T-helper 9 cell (primary cell): ENCODE measurements at regions not wholly inside any gene's neighbourhood (a gene's known extent, or its start where the extent isn't known, plus 50 kb on each side); places are given as distances from the start of the nearest gene placed in this dataset.
"Not testable (repeated sequence)": the region's sequence is repeated elsewhere in the genome, so short reads cannot be mapped to it uniquely, and the experiment has no call there.

Source experiments
- DNase-seq: peaks from one replicate; pipeline ENCODE4 v3.0.0-alpha.2; 2020

DNA sequence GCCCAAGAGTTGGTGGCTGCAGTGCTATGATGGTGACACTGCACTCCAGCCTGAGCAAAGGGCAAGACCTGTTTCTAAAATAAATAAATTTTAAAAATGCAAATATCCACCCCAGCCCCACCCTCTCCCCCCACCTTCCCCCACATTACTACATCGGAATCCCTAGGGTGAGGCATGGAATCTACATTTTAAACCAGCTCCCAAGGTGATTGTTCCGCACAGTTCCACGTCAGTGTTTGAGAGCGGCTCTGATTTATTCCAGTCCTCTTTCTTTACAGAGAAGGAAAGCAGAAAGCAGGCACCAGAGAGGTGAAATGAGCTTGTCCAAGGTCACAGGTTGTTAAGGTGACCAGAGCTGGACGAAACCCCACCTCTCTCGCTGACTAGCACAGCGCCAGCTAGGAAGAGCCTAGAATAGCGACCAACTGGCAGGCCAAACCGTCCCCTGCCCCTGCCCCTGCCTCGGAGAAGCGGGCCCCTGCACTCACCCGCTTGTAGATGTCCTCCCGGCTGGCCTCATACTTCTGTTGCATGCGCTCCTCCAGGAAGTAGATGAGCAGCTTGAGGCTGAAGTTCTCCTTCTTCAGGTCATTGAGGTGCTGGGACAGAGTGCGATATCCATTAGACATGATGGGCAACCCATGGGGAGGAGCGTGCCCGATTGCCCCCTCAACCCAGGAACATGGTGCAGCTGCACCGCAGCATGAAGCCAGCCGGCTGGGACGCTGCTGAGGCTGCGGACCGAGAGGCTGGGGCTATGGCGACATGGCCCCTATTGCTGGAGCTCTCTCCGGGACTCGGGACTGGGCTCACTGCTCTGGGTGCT, 103.7 kb upstream of the NBPF26 start:
- not testable (repeated sequence) for DNase-seq

DNA sequence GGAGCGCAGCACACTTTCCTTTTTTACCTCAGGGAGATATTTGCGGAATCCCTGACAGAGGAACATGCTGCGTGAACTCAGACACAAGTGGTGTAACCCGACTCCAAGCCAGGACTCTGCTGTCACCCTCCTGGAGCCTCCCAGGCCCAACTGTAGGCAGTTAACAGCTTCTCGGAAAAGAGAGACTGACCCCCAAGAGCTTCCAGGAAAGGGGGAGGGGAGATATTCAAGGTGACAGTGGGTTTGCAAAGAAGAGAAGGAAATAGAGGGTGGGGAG, 103.1 kb upstream of the NBPF26 start:
- DNase-seq: not testable (repeated sequence)

DNA sequence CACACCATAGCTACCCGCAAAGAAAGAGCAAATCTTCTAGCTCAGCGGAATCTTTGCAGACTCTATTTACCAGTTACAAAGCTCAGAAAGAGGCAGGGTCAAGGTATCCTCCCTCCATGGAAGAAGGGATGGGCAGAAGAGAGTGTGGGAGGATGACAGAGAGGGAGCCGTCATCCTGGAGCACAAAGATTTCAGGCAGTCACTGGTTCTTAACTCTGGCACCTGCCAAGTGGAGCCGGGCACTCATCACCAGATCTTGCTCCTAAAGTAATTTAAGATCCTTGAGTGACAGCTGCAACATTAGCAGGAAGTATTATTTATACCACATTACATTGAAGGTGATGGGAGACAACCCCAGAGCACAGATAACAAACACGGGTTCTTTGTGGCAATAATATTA, 102.5 kb upstream of the NBPF26 start:
- DNase-seq: not testable (repeated sequence)

DNA sequence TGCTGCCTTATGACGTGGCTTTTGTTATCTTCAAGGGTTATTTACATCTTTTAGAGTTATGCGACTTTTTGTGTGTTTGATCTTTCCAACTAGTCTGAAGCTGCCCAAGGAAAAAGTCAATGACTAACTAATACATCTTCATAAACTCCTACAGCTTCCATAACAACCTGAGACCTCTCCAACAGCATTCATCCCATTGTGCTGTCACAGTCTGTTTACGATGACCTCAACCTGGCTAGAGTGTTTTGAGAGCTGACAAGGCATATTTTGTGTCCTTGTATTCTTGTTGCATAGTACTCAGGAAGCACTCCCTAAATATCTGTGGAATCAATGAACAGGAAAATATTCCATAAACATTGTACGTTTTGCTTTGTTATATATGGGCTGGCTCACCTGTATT, 100.2 kb upstream of the NBPF26 start:
- not testable (repeated sequence) for DNase-seq

DNA sequence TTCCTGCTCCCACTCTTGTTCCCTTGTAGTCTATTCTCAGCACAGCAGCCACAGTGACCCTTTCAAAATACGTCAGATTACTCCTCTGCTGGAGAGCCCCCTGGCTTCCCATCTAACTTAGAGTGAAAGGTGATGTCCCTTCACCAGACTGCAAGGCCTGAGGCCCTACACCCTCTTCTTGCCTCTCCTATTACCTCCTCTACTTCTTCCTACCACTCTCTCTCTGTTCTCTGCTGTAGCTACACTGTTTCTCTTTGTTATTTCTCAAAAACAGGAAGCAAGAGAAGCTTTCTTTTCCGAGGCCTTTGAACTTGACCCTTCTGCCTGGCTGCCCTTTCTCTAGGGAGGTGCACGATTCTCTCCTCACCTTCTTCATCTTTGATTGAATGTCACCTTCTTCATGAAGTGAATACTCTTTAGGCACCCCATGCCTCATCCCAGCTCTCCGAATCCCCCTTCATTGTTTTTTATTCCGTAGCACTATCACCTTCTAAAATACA, 99.1 kb upstream of the NBPF26 start:
- DNase-seq: not testable (repeated sequence)

DNA sequence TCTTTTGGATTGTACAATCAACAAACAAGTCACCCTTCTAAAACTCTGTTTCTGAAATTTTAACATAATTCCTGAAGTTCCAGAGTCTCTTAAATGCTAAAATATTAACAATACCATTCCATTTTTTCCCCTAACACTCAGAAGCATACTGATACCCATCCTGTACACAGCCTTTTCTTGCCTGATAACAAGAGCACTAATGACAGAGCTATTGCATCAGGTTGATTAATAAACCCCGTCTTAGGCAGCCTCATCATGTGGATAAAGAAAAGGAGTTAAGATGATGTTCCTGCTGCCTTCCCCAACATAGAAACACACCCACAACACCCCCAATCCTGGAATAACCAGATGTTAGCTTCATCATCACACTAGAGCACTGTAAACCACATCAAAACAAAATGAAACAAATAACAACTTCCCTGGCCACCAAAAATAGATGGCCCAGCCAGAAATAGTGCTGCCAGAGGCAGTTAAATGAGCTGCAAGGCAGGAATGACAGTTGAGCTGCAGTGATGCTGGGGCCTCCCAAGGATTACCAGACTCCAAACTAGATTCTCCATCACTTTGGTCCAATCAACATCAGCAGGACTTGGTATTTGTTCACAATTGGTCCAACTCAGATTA, 93.8 kb upstream of the NBPF26 start:
- not testable (repeated sequence) for DNase-seq

DNA sequence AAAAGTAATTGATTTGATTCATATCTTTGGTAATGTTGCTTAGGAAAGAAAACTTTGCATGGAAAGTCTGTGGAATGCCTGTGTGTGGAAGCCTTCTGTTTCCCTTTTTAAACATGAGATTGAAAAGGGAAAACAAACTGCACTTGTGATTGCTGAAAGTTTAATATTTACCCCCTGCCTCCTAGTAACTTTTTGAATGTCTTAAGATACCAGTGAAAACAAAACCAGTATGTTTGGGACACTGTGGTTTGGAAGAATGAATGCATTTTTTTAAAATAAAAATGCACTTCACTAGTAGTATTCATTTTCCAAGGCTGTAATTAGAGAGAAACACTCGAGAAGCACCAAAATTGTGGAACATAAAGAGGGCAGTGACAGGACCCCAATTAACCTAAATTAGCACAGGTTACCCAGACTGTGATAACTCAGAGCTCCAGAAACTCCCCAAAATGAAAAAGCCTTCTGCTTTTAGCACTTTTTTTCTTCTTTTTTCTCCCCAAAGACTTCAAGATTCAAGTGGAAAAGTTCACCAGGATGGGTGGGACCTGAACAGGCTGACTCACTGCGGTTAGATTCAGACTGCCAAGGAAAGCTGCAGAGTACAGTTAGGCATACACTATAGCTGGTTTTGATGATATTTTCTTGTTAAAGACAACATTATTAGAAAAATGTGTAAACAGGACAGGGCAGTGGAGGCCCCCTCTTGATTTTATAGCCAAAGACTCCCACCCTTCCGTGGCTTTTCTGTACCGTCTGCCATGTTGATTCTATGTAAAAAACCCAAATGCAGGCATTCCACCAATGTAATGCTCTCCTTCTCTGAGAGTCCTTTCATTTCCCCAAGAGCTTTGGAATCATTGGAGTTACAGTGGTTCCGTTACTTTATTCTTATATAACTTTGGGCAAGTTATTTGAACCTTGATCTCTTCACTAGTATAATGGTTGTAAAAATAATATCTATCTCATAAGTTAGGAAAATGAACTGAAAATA, 88.6 kb upstream of the NBPF26 start:
- DNase-seq: not testable (repeated sequence)

DNA sequence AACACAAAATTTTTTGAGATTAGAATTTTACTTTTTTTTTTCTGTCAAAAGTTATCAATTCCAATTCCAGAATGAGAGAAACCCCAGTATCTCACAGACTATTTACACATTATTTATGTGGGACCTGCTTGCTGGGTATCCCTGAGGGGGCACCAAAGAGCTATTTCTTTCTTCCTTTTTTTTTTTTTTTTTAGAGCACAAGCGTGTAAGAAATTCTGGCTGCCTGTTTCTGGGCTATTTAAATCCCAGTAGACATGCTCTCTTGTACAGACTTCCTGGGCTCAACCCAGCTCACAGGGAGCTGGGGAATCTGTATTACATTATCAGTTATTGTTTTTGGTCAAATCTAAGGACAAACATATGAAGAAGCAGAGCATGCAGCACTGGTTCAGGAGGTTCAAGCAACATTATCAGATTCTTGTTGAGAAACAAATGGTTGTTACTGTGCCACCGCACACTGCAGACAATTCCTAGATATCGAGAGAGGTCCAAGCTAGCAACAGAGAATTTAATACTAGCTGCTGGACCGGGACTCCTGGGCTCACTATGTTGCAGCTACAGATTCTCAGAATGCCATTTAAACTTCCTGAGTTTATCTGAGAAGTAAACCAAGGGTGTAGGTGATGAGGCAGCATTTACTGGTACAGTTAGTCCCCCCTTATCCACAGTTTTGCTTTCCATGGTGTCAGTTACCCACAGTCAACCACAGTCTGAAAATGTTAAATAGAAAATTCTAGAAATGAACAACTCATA, 83.3 kb upstream of the NBPF26 start:
- not testable (repeated sequence) for DNase-seq

DNA sequence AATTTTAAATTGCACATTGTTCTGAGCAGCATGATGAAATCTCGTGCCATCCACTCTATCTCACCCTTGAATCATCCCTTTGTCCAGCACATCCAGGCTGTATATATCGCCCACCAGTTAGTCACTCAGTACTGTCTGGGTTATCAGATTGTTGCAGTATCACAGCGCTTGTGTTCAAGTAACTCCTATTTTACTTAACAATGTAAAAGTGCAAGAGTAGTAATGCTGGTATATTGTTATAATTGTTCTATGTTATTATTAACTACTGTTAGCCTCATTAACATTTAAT, 82.8 kb upstream of the NBPF26 start:
- not testable (repeated sequence) for DNase-seq

DNA sequence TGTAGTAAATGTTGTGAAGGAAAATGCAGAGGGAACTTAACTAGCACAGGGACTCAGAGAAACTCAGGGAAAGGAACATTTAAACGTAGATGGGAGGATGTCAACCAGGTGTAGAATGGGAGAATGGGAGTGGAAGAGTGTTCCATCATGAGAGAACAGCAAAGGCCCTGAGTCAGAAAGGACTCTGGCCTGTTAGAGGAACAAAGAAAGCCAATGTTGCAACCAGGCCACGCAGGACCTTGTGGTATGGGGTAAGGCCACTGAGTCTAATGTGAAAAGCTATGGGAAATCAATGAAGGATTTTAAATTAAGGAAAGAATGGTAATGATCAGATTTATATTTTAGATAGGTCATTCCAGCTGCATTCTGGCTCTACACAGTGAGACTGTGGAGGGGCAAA, 76.6 kb upstream of the NBPF26 start:
- not testable (repeated sequence) for DNase-seq

DNA sequence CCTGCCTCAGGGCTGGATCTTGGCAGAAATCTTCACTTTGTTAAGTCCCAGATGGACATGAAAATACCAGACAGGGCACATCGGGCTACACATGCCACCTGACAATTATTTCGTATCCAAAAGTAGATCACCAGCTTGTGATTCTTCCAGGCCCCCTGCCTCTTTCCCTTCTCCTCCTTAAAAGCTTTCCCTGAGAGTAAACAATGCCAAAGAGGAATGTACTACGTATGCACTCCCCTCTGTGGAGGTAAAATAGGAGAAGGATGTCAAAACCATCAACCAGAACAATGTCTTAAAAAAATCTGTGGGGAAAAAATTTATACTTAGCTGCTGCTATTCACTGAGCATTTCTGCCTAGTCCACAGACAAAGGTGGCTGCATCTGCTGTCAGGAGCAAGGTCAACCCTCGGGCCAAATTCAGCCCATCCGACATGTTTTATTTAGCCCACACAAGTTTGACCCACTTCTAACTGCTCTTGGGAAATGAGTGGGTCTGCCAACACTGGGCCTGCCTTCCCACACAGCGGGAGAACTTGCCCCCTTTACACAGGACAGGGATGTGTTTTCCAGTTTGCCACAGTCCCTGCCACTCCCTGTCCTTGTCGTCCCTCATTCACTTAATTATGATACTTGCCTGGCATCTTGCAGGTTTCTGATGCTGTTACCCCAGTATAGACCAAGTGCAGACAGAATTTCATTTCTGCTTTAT, 74.7 kb upstream of the NBPF26 start:
- DNase-seq: not testable (repeated sequence)

DNA sequence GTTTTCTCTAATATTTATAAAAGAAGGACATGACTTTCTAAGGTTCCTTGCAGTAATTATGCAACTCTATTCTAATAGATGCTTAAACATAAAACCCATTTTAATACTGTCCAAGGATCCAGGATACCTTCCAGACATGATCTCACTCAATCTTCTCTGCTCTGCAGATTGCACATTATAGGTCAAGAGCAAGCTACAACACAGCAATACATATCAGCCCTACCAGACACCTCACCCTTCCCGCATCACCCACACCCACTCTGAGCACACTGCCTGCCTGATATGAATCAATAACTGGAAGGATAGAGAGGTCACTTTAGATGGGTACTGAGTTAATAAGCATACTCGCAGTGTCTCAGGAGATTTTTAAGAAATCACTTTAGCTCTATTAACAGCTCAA, 74.0 kb upstream of the NBPF26 start:
- not testable (repeated sequence) for DNase-seq

DNA sequence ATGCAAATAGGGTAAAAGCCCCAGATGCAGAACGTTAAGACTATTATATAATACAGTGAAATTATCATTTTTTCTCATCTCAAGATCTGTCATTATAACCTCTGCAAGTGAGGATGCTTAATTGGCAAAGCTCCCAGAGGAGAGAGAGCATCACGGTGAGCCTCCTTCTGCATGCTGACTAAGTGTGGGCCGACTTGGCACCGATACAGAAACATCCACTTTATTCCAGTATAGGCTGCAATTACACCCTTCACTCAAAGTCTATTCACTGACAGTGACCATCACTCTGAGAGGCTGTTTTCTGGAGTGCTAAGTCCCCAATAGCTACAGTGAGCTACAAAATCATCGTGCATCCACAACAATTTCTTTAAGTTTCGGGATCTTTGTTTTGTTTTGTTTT, 69.6 kb upstream of the NBPF26 start:
- not testable (repeated sequence) for DNase-seq

DNA sequence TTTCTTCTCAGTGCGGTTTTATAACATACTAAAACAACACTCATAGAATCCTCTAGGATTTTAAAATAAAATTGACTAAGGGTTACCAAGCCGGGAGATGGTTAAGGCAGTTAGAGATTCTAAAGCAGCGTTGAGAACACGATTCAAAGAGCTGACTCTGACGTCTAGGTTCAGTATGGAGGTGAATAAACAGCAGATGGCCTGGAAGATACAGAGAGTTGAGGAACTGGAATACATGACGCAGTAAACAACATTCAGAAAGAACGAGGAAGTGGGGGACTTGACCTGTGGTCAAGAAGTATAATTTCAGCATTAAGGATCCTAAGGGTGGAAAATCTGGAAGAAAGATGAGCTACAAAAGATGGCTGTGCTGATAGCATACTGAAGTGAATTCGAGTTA, 68.4 kb upstream of the NBPF26 start:
- DNase-seq: not testable (repeated sequence)

DNA sequence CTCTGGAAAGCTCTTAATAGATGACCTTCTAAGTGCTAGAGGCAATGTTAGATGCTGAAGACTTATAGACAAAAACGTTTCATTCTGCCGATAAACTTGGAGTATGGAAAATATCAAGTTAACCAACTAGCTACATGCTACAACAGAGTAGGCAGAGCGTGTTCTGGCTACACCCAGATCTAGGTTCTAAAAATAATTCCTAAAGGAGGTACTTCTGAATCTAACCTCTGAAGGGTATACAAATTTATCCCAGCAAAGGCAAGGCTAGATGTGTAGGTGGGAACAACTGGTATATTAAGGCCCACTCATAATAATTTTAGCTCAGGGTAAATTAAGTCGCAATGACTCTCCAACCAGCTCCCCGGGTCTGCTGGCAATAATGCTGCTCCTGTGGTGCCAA, 67.6 kb upstream of the NBPF26 start:
- not testable (repeated sequence) for DNase-seq

DNA sequence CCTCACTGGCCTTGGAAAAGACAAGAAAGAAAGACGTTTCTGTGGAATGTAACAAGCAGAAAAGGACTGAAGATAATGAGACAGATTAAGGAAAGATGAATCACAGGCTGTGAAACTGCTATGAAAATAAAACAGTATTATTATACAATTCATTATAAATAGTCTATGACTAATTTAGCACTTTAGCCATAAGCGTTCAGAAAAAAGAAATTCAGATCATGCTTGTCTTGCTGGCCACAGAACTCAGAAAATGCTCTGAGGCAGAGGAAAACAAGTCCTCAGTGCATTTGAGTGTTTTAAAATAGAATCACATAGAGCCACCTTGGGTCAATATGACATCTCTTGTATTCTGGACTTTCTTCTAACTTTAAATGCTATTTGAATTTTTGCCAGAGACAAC, 65.9 kb upstream of the NBPF26 start:
- DNase-seq: not testable (repeated sequence)

DNA sequence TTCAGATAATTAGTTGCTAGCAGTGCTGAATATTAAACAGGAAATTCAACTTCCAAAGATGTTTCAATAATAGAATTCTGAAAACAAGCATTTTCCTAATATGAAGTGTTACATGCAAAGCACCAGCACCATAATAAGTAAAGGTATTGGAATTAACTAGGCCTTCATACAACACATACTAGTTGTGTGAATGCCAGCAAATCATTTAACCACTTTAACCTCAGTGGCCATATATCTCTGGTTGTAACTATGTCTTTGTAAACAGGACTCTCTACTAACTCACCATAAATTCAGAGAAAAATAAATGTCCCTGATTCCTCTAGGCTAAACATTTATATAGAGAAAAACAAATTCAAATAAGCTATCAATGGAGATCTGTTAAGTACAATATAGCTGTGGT, 65.1 kb upstream of the NBPF26 start:
- not testable (repeated sequence) for DNase-seq

DNA sequence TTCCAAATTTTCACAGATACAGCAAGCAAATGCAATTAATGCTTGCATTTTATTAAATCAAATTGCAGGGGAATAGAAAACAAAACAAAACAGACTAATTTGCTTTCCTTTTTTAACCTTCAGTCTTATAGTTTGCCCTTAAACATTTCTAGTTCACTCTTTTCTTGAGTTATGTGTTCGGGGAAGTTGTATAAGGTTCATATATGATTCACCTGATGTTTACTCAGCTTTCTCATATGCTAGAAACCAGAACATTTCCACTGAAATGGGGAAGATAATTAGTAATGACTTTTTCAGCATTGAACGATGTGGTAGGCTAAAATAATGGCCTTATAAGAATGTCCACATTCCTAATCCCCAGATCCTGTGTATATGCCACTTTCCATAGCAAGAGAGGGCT, 64.6 kb upstream of the NBPF26 start:
- DNase-seq: not testable (repeated sequence)

DNA sequence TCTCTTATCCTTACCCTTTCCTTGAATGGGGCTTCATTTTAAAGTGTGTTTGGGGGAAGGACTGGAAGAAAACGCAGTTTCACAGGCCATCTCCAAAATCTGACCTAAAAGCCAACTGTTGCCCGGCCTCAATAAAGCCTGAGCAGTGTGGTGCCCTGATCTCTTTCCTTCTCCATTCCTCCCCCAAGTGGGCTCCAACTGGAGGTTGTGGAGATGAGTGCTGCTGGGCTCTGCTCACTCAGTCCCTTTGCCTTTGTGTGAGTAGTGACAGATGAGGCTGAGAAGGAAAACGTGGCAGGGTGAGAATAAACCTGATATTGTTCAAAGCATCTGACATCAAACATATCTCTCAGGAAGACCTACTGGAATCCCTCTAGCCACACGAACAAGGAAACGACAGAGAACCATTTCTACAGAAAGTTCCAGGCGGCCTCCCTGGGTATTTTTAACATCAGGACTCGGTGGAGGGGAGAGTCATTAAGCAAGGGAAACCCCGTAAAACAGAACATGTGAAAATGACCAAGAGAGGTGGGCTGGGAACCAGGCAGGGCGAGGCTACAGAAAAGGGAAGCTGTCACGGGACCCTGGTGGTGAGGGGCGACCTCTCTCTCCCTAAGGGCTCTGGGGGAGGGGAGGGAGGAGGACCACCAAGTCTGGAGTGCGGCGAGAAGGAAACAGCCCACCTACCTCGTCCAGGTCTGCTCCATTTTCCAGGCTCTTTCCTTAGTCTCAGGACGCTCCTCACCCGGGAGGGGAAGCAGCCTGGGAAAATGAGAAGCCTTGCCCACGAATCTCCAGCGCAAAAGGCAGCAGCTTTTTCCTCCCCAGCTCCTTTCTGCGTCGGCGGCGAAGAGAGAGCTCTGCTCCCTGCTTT, 59.1 kb upstream of the NBPF26 start:
- DNase-seq: not testable (repeated sequence)

DNA sequence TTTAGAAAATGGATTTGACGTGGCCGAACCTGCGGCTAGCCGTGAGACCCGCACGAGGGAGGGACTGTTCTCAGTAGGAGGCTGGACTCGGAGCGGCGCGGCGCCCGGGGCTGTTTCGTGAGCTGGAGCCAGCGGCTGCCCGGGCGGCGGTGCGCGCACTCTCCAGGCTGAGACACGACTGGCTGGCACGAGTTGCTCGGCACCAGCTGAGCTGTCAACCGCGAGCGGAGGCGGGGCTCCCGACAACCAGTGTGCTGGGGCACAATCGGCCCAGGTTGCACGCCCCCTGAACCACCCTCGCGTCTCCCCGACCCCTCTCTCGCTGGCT, 58.5 kb upstream of the NBPF26 start:
- DNase-seq: not testable (repeated sequence)

DNA sequence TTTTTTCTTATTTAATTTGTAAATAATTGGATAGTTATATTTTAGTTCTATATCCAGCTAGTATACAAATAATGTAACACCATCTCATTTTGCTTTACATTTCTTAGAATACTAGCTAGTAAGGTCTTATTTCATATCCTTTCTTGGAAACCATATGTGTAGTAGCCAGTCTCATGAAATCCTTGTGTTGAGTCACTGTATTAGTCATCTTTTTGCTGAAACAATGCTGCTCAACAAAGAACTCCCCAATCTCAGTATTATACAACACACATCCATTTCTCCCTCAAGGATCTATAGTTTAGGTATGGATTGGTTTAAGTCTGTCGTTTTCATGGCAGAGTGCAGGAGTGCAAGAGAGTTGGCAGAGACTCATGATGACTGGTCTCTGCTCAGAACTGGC, 55.6 kb upstream of the NBPF26 start:
- not testable (repeated sequence) for DNase-seq
